Bronchial epithelial cell (primary cell): ENCODE measurements at regions not wholly inside any gene's neighbourhood (a gene's known extent, or its start where the extent isn't known, plus 50 kb on each side); places are given as distances from the start of the nearest gene placed in this dataset.
A peak's percentile ranks its signal among the peaks of the same experiment; 100 is the strongest.

Source experiments
- DNase-seq: peaks from one replicate; pipeline ENCODE4 v3.0.0-alpha.2; 2010; ENCODE audit warnings: low read depth
- FAIRE-seq: peaks from 2 replicates; lab custom pipeline; 2011; peaks lifted over from hg19 to GRCh38; lab: Jason Lieb, UNC
- H3K27me3 ChIP-seq: 2 replicates; pipeline ENCODE4 v1.5.1; 2011; ENCODE audit warnings: low read length; ENCODE audit not compliant: control insufficient read depth, insufficient read depth
- H3K36me3 ChIP-seq: 2 replicates; pipeline ENCODE4 v1.5.1; 2011; ENCODE audit warnings: low read length; ENCODE audit not compliant: control insufficient read depth, insufficient read depth
- H3K4me3 ChIP-seq: 2 replicates; pipeline ENCODE4 v1.5.1; 2011; ENCODE audit warnings: mild to moderate bottlenecking, low read depth, low read length, control low read depth
- TF ChIP-seq, protein P1 (sequence below): IDR thresholded peaks from 2 replicates; pipeline ENCODE4 v1.5.1; 2011; ENCODE audit warnings: mild to moderate bottlenecking, moderate library complexity, low read length, control low read depth, inconsistent platforms; ENCODE audit not compliant: insufficient read depth, severe bottlenecking

DNA sequence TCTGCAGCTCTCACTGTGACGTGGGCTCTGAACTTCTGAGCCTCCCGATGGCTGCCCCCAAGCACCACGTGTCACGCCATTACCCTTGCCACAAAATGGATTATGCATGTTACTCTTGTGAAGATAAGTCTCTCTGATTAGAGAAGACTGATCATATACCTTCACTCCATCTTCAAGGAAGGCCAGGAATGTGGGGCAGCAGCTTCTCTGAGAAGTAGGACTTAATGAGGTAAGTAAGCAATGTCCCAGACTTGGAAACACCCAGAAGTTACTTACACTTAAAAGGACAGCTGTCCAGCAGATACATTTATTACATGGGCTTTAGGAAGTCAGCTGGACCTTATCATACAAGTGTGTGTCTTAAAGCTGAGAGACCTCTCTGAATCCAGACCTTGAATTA lies 155.0 kb downstream of the FGF1 start:
- FAIRE-seq, result no peak
- Histone ChIP-seq H3K36me3 (no peaks in the 10 kb centered on the region), H3K4me3 (no peak overlapping the region), H3K27me3 (no peaks in the 10 kb centered on the region)
- TF ChIP-seq, protein P1, sequence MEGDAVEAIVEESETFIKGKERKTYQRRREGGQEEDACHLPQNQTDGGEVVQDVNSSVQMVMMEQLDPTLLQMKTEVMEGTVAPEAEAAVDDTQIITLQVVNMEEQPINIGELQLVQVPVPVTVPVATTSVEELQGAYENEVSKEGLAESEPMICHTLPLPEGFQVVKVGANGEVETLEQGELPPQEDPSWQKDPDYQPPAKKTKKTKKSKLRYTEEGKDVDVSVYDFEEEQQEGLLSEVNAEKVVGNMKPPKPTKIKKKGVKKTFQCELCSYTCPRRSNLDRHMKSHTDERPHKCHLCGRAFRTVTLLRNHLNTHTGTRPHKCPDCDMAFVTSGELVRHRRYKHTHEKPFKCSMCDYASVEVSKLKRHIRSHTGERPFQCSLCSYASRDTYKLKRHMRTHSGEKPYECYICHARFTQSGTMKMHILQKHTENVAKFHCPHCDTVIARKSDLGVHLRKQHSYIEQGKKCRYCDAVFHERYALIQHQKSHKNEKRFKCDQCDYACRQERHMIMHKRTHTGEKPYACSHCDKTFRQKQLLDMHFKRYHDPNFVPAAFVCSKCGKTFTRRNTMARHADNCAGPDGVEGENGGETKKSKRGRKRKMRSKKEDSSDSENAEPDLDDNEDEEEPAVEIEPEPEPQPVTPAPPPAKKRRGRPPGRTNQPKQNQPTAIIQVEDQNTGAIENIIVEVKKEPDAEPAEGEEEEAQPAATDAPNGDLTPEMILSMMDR, result no peak
- DNase-seq, result no peak

DNA sequence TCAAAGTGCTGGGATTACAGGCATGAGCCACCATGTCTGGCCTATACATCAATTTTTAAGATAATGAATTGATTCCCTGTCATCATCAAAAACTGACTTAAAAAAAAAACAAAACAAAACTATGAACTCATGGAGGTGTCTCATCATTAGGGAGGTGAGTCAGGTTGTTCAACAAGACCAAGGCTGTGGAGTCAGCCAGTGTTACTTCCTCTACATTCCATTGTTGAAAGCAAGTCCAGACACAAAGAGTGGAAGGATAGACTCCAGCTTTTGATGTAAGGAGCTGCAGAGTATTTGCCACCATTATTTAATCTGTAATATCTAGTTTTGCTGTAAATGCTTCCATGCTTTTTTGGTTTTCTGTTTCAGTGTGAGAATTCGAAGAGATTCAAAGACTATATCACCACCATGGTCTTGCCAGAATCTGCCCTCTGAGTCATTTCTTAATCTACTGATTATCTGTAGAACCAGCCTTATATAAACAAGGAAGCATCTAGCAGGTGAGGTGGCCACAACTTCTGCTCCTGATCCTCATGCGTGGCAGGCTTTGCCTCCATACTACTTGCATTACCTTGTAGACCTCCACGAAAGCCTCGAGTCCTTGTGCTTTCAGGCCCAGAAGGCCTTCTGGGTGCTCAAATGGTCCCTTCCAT lies 156.1 kb downstream of the FGF1 start:
- peak; percentile 99 for DNase-seq
- Histone ChIP-seq H3K27me3 (no peaks in the 10 kb centered on the region), H3K36me3 (no peaks in the 10 kb centered on the region), H3K4me3 (no peak overlapping the region)
- TF ChIP-seq, protein P1, result no peak
- peak; percentile 87 for FAIRE-seq

DNA sequence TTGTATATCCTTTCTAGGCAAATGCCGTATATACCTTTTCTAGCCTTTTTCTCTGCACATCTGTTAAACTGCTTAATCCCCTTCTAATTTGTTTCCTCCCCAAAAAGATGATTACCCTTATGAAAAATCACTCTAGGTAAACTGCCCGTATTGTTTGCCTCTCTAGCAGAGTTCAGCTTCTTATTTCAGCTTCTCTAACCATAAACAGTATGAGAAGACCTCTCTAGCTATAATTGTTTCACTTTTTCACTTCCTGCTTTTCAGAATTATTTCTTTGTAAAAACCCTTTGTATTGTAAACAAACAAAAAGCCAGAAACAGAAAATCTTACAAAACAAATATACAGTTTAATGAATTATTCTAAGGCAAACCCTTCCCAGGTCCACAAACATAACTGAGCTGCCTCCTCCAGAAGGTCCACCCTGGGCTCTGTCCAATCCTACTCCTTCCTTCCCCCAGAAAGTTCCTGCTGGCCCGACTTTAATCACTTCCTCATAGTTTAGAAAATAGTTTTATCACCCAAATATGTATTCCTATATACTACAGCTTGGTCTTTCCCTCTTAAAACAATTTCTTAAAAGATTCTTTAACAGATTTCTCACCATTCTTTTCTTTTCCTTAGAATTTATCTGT lies 158.1 kb downstream of the FGF1 start:
- DNase-seq, result no peak
- Histone ChIP-seq H3K36me3 (no peaks in the 10 kb centered on the region), H3K4me3 (no peak overlapping the region), H3K27me3 (no peaks in the 10 kb centered on the region)
- FAIRE-seq, result no peak
- TF ChIP-seq, protein P1, result no peak

DNA sequence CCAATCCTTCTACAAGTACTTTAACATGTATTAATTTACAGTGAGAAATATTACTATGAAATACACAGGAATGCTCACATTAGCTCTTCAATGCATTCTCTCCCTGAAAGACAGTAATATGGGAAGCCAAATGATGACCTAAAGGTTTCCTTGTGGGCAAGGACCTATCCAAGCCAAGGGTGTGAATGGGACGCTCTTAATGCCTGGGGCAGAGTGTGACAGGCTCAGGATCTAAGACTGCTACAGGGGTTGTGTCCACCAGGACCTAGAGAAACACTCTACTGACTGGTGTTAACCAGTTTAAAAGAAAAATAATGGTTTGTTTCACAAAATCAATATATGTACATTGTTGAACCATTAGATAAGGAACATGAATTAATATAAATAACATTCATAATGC lies 158.7 kb downstream of the FGF1 start:
- H3K27me3 ChIP-seq, result no peaks in the 10 kb centered on the region
- H3K4me3 ChIP-seq, result no peak overlapping the region
- no peaks in the 10 kb centered on the region for H3K36me3 ChIP-seq
- FAIRE-seq (no peak), DNase-seq (no peak)
- TF ChIP-seq, protein P1, result no peak

DNA sequence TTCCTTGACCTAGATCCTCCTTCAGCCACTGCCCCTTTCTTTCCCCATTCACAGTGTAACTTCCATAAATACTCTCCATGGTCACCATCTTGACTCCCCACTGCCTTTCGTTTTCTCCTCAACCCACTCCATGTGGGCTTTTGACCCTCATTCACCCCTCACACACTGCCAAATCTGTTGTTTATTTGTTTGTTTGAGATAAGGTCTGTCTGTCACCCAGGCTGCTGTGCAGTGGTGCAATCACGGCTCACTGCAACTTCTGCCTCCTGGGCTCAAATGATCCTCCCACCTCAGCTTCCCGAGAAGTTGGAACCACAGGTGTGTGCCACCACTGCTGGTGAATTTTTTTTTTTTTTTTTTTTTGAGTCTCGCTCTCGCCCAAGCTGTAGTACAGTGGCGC lies 162.9 kb downstream of the FGF1 start:
- Histone ChIP-seq H3K36me3 (no peaks in the 10 kb centered on the region), H3K4me3 (no peak overlapping the region), H3K27me3 (no peaks in the 10 kb centered on the region)
- no peak for DNase-seq
- TF ChIP-seq, protein P1, result no peak
- FAIRE-seq, result no peak
